ENCODE measurements at regions not wholly inside any gene's neighbourhood (a gene's known extent, or its start where the extent isn't known, plus 50 kb on each side); places are given as distances from the start of the nearest gene placed in this dataset.
"Not testable (repeated sequence)": the region's sequence is repeated elsewhere in the genome, so short reads cannot be mapped to it uniquely, and the experiment has no call there.

DNA sequence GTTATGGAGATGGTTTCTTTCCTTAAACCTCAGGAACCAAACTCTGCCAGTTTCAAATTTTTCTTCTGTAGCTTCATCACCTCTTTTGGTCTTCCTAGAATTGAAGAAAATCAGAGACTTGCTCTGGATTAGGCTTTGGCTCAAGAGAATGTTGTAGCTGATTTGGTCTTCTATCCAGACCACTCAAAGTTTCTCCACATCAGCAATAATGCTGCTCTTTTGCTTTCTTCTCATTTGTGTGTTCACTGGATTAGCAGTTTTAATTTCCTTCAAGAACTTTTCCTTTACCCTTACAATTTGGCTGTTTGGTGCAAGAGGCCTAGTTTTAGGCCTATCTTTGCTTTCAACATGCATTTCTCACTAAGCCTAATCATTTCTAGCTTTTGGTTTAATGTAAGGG is 78.1 kb upstream of the PLCB4 start:
- no peak for DNase-seq

GRCh38 chr20:8994045-8994444 is 74.8 kb upstream of the PLCB4 start:
- no peak for DNase-seq

GRCh38 chr20:8995761-8996160 is 73.1 kb upstream of the PLCB4 start:
- no peak for DNase-seq

DNA sequence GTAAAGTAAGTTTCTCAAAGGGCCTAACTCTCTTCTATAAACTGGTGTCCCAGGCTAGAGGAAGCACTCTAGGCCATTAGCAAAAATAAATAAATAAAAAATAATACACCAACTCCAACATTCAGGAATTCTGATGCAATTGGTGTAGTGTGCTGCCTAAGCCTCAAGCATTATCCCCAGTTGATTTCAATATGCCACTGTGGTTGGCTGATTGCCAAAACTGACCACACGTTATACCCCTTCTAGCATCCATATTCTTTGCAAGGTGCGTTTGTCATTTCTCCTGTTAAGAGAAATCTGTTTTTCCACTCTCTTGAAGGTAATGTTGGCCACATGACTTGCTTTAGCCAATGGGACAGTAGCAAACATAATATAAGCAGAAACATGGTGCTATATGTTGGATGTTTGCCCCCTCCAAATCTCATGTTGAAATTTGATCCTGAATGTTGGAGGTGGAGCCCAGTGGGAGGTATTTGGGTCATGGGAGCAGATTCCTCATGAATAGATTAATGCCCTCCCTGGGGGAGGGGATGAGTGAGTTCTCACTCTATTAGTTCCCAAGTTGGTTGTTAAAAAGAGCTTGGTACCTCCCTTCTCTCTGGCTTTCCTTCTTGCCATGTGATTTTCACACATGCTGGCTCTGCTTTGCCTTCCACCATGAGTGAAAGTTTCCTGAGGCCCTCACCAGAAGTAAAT is 71.9 kb upstream of the PLCB4 start:
- no peak for DNase-seq

- no peak for DNase-seq
Measured at GRCh38 chr20:8997701-8998117, 71.2 kb upstream of the PLCB4 start.

GRCh38 chr20:9011121-9011520 is 57.8 kb upstream of the PLCB4 start:
- DNase-seq, result peak; percentile 34

DNA sequence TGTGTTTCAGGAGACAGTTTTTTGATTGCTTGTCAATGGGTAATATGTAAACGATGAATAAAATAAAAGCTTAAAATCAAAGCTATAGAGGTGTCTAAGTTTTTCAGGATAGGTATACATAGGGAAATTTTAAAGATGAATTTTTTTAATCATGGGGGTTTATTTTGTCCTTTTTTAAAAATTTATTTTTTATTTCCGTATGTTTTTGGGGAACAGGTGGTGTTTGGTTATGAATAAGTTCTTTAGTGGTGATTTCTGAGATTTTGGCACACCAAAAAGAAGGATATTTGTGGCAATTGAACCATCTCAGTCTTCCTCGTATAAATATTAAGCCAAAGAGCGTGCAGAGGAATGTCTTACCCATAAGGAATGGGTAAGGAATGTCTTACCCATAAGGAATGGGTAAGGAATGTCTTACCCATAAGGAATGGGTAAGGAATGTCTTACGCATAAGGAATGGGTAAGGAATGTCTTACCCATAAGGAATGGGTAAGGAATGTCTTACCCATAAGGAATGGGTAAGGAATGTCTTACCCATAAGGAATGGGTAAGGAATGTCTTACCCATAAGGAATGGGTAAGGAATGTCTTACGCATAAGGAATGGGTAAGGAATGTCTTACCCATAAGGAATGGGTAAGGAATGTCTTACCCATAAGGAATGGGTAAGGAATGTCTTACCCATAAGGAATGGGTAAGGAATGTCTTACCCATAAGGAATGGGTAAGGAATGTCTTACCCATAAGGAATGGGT is 53.5 kb upstream of the PLCB4 start:
- DNase-seq, result not testable (repeated sequence)

- DNase-seq, result no peak
Measured at GRCh38 chr20:9015984-9016324, 52.9 kb upstream of the PLCB4 start.

GRCh38 chr20:9018346-9018745 is 50.5 kb upstream of the PLCB4 start:
- no peak for DNase-seq
